HepG2 (cell line): ENCODE measurements at regions not wholly inside any gene's neighbourhood (a gene's known extent, or its start where the extent isn't known, plus 50 kb on each side); places are given as distances from the start of the nearest gene placed in this dataset.

Experiments
- ATAC-seq: fragments of 200-7000 bp; cut with Tn5 transposase; 3 replicates; pipeline ENCODE4 v1.9.1; 2020; ENCODE audit warnings: mild to moderate bottlenecking, moderate library complexity
- BruUV-seq: library from RNA; stranded (reverse); fragments of 400-500 nt; replicated peaks from 2 replicates; lab custom pipeline; 2021; lab: Mats Ljungman, UMichigan
- CTCF ChIA-PET: fragments of 300-600 bp; formaldehyde crosslinking; extraction: SDS; loops from one replicate; lab custom pipeline; 2021; ENCODE audit warnings: low total read pairs, inconsistent platforms, low intra/inter-chr PET ratio; lab: Yijun Ruan, JAX
- POLR2A ChIA-PET: fragments of 350-600 bp; sonication (Branson Sonifier 250); formaldehyde crosslinking; loops from one replicate; lab custom pipeline; 2020; ENCODE audit warnings: antibody characterized with exemption, inconsistent platforms; lab: Yijun Ruan, JAX
- DNase-seq: peaks from one replicate; pipeline ENCODE4 v3.0.0-alpha.2; 2015; ENCODE audit warnings: low spot score
- FAIRE-seq: peaks from 3 replicates; lab custom pipeline; 2011; peaks lifted over from hg19 to GRCh38; lab: Jason Lieb, UNC
- H2AFZ ChIP-seq: one replicate; pipeline ENCODE4 v1.6.1; 2011; ENCODE audit warnings: low read length, inconsistent platforms
- H3K27ac ChIP-seq: fragments of 300-600 bp; 3 replicates; pipeline ENCODE4 v1.8.0; 2011; ENCODE audit warnings: mixed run types, mild to moderate bottlenecking, mixed read lengths, low read length, inconsistent platforms; ENCODE audit not compliant: insufficient read depth; ENCODE audit errors: extremely low read length
- H3K27me3 ChIP-seq, 2 experiments: fragments of 200-600 bp in 1 of 2; 2 replicates in 1 of 2; 3 replicates in 1 of 2; pipeline versions ENCODE4 v1.6.0 to v1.8.0; 2011; ENCODE audit warnings: low read length in 2 of 2, mild to moderate bottlenecking in 2 of 2, moderate library complexity in 2 of 2, inconsistent platforms in 1 of 2; ENCODE audit not compliant: insufficient read depth in 2 of 2, control insufficient read depth in 1 of 2
- H3K36me3 ChIP-seq, 2 experiments: fragments of 200-600 bp in 1 of 2; replicated peaks in 1 of 2; 2 replicates in 1 of 2; 3 replicates in 1 of 2; pipeline versions ENCODE4 v1.5.1 to v1.8.0; 2011; ENCODE audit warnings: low read length in 2 of 2, inconsistent platforms in 1 of 2; ENCODE audit not compliant: insufficient read depth in 2 of 2, control insufficient read depth in 1 of 2
- H3K4me1 ChIP-seq: 2 replicates; pipeline ENCODE4 v1.5.1; 2012; ENCODE audit warnings: low read length, inconsistent platforms; ENCODE audit not compliant: insufficient read depth
- H3K4me2 ChIP-seq: 2 replicates; pipeline ENCODE4 v1.6.0; 2011; ENCODE audit warnings: low read depth, low read length, inconsistent platforms
- H3K4me3 ChIP-seq, 3 experiments: fragments of 200-600 bp in 1 of 3; sonication (generic), shearing (Covaris generic) in 1 of 3; replicated peaks in 1 of 3; 2 replicates each; pipeline ENCODE4 v1.5.1; 2011 to 2016; ENCODE audit warnings: low read length in 3 of 3, inconsistent platforms in 2 of 3, low read depth in 2 of 3, mild to moderate bottlenecking in 2 of 3, control low read depth in 1 of 3, mixed read lengths in 1 of 3; ENCODE audit not compliant: insufficient read depth in 1 of 3
- H3K79me2 ChIP-seq: one replicate; pipeline ENCODE4 v1.6.1; 2011; ENCODE audit warnings: low read length, inconsistent platforms; ENCODE audit not compliant: insufficient read depth
- H3K9ac ChIP-seq: 2 replicates; pipeline ENCODE4 v1.6.0; 2011; ENCODE audit warnings: mild to moderate bottlenecking, low read depth, low read length, inconsistent platforms; ENCODE audit not compliant: insufficient read depth
- H3K9me3 ChIP-seq: 2 replicates; pipeline ENCODE4 v1.5.1; 2012; ENCODE audit warnings: mild to moderate bottlenecking, low read length
- H4K20me1 ChIP-seq: 2 replicates; pipeline ENCODE4 v1.6.0; 2011; ENCODE audit warnings: inconsistent platforms, mild to moderate bottlenecking, low read length, moderate library complexity; ENCODE audit not compliant: insufficient read depth
- EP300 ChIP-seq, 3 experiments: sonication (generic) in 1 of 3; formaldehyde crosslinking in 1 of 3; IDR thresholded peaks; 2 replicates each; pipeline versions ENCODE4 v1.5.1 to v1.6.1; 2011 to 2020; ENCODE audit warnings: low read depth in 2 of 3, low read length in 2 of 3, borderline replicate concordance in 1 of 3, improper control_type of control experiment in 1 of 3, mild to moderate bottlenecking in 1 of 3, missing genetic modification reagents in 1 of 3, moderate library complexity in 1 of 3
- IKZF1 ChIP-seq: fragments of 450-650 bp; IDR thresholded peaks from 2 replicates; pipeline ENCODE4 v1.7.1; 2016
- JUND ChIP-seq: sonication (generic); formaldehyde crosslinking; IDR thresholded peaks from 2 replicates; pipeline ENCODE4 v1.8.0; 2022; ENCODE audit warnings: mild to moderate bottlenecking, missing genetic modification reagents
- SNAPC2 ChIP-seq: sonication (generic); formaldehyde crosslinking; IDR thresholded peaks from 2 replicates; pipeline ENCODE4 v1.8.1; 2022; ENCODE audit warnings: mild to moderate bottlenecking, missing genetic modification reagents
- SOX6 ChIP-seq, 2 experiments: fragments of 450-650 bp in 1 of 2; sonication (generic) in 1 of 2; formaldehyde crosslinking in 1 of 2; IDR thresholded peaks; 2 replicates each; pipeline versions ENCODE4 v1.4.0 to v1.6.1; 2017 to 2020; ENCODE audit warnings: antibody characterized with exemption in 1 of 2, mild to moderate bottlenecking in 1 of 2, missing genetic modification reagents in 1 of 2
- WIZ ChIP-seq: sonication (generic); formaldehyde crosslinking; IDR thresholded peaks from 2 replicates; pipeline ENCODE4 v1.5.1; 2020; ENCODE audit warnings: mild to moderate bottlenecking, missing genetic modification reagents
- ZNF18 ChIP-seq: sonication (generic); formaldehyde crosslinking; IDR thresholded peaks from 2 replicates; pipeline ENCODE4 v1.8.0; 2022; ENCODE audit warnings: mild to moderate bottlenecking, missing genetic modification reagents; ENCODE audit not compliant: insufficient replicate concordance
- ZNF44 ChIP-seq: sonication (generic); formaldehyde crosslinking; IDR thresholded peaks from 2 replicates; pipeline ENCODE4 v1.5.1; 2020; ENCODE audit warnings: mild to moderate bottlenecking, missing genetic modification reagents
- ZNF503 ChIP-seq: sonication (generic); formaldehyde crosslinking; IDR thresholded peaks from 2 replicates; pipeline ENCODE4 v1.4.0; 2020; ENCODE audit warnings: missing genetic modification reagents
- ZNF607 ChIP-seq: sonication (generic); formaldehyde crosslinking; IDR thresholded peaks from 2 replicates; pipeline ENCODE4 v1.5.1; 2020; ENCODE audit warnings: missing genetic modification reagents, mild to moderate bottlenecking, borderline replicate concordance
- ZNF75D ChIP-seq: sonication (generic); formaldehyde crosslinking; IDR thresholded peaks from 2 replicates; pipeline ENCODE4 v1.8.1; 2023; ENCODE audit warnings: missing genetic modification reagents, mild to moderate bottlenecking, borderline replicate concordance
- ZUFSP ChIP-seq: sonication (generic); formaldehyde crosslinking; IDR thresholded peaks from 2 replicates; pipeline ENCODE4 v1.9.0; 2021; ENCODE audit warnings: missing genetic modification reagents, mild to moderate bottlenecking, borderline replicate concordance
- WGBS: methylation state at CpG from one replicate; pipeline ENCODE4 v1.1.6; 2017; ENCODE audit warnings: low lambda C conversion rate; 5-methylcytosine and 5-hydroxymethylcytosine counted together
- in situ Hi-C: cut with HindIII; loops from 2 replicates; pipeline ENCODE4 v1.10.0; 2017; ENCODE audit warnings: low pct_unique_long_range_greater_than_20kb; ENCODE audit not compliant: extremely low pct_ligation_motif_present
- intact Hi-C: fragments of 100-400 bp; cut with micrococcal nuclease; formaldehyde crosslinking; loops from one replicate; pipeline ENCODE4 v1.10.0; 2022; ENCODE audit not compliant: unreplicated experiment
- TF ChIP-seq, protein P1 (sequence below): sonication (generic); formaldehyde crosslinking; conservative IDR thresholded peaks from 2 replicates; pipeline ENCODE4 v1.8.0; 2022; ENCODE audit warnings: low read depth, missing genetic modification reagents
- TF ChIP-seq, protein P2 (sequence below): sonication (generic); formaldehyde crosslinking; IDR thresholded peaks from 2 replicates; pipeline ENCODE4 v1.4.0; 2020; ENCODE audit warnings: missing genetic modification reagents
- TF ChIP-seq, protein P3 (sequence below): sonication (generic); formaldehyde crosslinking; IDR thresholded peaks from 2 replicates; pipeline ENCODE4 v1.5.1; 2020; ENCODE audit warnings: missing genetic modification reagents, mild to moderate bottlenecking, borderline replicate concordance

DNA sequence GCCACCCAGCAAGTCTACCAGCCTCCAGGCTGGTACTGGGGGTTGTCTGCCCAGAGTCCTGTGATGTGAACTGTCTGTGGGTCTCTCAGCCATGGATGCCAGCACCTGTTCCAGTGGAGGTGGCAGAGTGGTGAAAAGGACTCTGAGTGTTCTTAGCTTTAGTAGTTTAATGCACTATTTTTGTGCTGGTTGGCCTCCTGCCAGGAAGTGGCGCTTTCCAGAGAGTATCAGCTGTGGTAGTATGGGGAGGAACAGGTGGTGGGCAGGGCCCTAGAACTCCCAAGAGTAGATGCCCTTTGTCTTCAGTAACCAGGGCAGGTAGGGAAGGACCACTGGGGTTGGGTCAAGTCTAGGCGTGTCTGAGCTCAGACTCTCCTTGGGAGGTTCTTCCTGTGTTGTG is 356.7 kb downstream of the STK39 start:
- Histone ChIP-seq H3K9ac (no peak overlapping the region), H3K79me2 (no peaks in the 10 kb centered on the region), H3K4me2 (no peak overlapping the region), H3K9me3 (peaks cover 13% of the 10 kb centered on the region; the same call in 1 of the 2 replicates), H3K4me1 (no peaks in the 10 kb centered on the region), H4K20me1 (no peaks in the 10 kb centered on the region), H3K4me3 (no peak overlapping the region), H3K36me3 (no peaks in the 10 kb centered on the region), H2AFZ (no peak overlapping the region), H3K27me3 (peaks cover 0 to 2% of the 10 kb centered on the region in 2 experiments; a peak in 1 of 5 replicates), H3K27ac (no peak overlapping the region)
- intact Hi-C loops: no loop called here
- ATAC-seq (no peak), FAIRE-seq (no peak), DNase-seq (no peak)
- ChIA-PET POLR2A (no interaction called here), CTCF (no interaction called here)
- in situ Hi-C loops: no loop called here
- BruUV-seq: no TSS peak
- WGBS: 44% methylated on average over 2 of the region's 2 CpGs
- no peak for TF ChIP-seq SOX6 (IDR thresholded peaks at IDR 0.05)
- TF ChIP-seq SOX6 (CRISPR knock-in tag; IDR thresholded peaks at IDR 0.05): no peak
- no peak for TF ChIP-seq SNAPC2
- no peak for TF ChIP-seq ZNF75D (CRISPR knock-in tag)
- no peak for TF ChIP-seq JUND
- TF ChIP-seq ZNF607 (CRISPR knock-in tag): no peak
- TF ChIP-seq, protein P1, sequence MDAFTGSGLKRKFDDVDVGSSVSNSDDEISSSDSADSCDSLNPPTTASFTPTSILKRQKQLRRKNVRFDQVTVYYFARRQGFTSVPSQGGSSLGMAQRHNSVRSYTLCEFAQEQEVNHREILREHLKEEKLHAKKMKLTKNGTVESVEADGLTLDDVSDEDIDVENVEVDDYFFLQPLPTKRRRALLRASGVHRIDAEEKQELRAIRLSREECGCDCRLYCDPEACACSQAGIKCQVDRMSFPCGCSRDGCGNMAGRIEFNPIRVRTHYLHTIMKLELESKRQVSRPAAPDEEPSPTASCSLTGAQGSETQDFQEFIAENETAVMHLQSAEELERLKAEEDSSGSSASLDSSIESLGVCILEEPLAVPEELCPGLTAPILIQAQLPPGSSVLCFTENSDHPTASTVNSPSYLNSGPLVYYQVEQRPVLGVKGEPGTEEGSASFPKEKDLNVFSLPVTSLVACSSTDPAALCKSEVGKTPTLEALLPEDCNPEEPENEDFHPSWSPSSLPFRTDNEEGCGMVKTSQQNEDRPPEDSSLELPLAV (CRISPR knock-in tag): no peak
- TF ChIP-seq ZUFSP: no peak
- no peak for TF ChIP-seq ZNF18
- TF ChIP-seq, protein P2, sequence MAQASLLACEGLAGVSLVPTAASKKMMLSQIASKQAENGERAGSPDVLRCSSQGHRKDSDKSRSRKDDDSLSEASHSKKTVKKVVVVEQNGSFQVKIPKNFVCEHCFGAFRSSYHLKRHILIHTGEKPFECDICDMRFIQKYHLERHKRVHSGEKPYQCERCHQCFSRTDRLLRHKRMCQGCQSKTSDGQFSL (CRISPR knock-in tag): no peak
- TF ChIP-seq IKZF1: no peak
- no peak for TF ChIP-seq EP300 (IDR thresholded peaks at IDR 0.05; ENCODE audit: low read depth in 2 of 2, low read length in 2 of 2)
- TF ChIP-seq EP300 (CRISPR knock-in tag; IDR thresholded peaks at IDR 0.05; ENCODE audit: borderline replicate concordance): no peak
- no peak for TF ChIP-seq ZNF503 (CRISPR knock-in tag)
- TF ChIP-seq ZNF44 (CRISPR knock-in tag): no peak
- TF ChIP-seq, protein P3, sequence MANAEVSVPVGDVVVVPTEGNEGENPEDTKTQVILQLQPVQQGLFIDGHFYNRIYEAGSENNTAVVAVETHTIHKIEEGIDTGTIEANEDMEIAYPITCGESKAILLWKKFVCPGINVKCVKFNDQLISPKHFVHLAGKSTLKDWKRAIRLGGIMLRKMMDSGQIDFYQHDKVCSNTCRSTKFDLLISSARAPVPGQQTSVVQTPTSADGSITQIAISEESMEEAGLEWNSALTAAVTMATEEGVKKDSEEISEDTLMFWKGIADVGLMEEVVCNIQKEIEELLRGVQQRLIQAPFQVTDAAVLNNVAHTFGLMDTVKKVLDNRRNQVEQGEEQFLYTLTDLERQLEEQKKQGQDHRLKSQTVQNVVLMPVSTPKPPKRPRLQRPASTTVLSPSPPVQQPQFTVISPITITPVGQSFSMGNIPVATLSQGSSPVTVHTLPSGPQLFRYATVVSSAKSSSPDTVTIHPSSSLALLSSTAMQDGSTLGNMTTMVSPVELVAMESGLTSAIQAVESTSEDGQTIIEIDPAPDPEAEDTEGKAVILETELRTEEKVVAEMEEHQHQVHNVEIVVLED (CRISPR knock-in tag): no peak
- TF ChIP-seq WIZ: no peak
